Stimulated activated CD8-positive, alpha-beta memory T cell treated with anti-CD3 and anti-CD28 coated beads, Interleukin-15, amount 100 ng/mL, for 4 hours (primary cell): ENCODE measurements at regions not wholly inside any gene's neighbourhood (a gene's known extent, or its start where the extent isn't known, plus 50 kb on each side); places are given as distances from the start of the nearest gene placed in this dataset.

ENCODE experiments used
- DNase-seq, 2 donors: peaks; one replicate each; pipeline ENCODE4 v3.0.0-alpha.2; 2020; ENCODE audit warnings: low read depth in 2 of 2

- DNase-seq, result no peak
Measured at GRCh38 chr5:155838394-155838793, 488.6 kb upstream of the SGCD start.

- no peak for DNase-seq
Measured at GRCh38 chr5:155839251-155840037, 487.5 kb upstream of the SGCD start.

GRCh38 chr5:155844542-155844941, 482.4 kb upstream of the SGCD start:
- no peak for DNase-seq

DNA sequence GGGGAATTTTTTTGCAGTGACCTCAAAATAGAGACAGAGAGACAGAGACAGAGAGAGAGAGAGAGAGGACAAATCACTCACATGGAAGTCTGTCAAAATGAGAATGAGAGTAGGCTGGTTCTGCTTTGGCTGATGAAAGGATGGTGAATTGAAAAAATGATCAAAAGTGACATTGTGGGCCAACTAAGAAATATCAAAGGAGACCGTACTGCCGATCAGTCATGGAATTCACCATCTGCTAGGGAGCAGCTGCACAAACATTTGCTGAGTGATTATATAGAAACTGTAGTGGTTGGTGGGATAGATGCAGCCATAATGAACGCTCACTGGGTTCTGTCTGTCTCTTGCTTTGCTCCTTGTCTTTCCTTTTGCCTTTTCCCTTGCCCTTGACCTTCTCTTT, 476.6 kb upstream of the SGCD start:
- no peak for DNase-seq

DNA sequence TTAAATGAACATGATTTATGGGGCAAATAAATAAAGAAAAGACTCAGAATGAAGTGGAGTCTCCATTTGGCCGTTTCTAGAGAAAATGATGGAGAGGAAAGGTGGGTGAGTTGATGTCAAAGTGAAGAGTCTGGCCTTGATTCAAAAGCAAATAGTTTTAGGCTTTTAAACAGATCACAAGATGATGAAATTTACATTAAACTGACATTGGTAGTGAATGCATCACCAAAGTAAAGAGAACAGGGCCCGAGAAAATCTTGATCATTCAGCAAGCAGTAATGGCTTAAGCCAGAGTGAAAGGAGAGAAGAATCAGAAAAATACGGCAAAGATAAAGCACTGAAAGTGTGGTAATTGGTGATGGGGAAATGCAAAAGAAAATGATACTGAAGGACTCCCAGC, 460.0 kb upstream of the SGCD start:
- no peak for DNase-seq

- DNase-seq, result no peak
Measured at GRCh38 chr5:155867522-155868088, 459.4 kb upstream of the SGCD start.

- DNase-seq, result no peak
Measured at GRCh38 chr5:155870636-155871035, 456.3 kb upstream of the SGCD start.

DNA sequence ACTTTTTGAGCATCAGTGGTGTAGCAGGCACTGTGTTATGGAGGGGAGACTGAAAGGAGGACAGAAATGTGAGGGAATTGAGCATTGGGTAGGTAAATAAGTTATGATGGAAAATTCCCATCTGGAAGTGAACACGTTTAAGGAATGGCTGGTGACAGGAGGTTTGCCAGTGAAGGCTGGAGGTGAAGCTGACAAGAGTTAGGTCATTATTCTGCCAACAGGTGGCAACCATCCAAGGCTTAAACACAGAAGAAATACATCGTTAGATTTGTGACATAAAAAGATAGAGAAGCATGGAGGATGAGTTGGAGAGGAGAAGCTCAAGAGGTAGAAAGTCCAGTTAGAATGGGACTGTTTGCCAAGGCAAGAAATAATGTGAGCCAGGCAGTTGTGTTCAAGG, 455.3 kb upstream of the SGCD start:
- DNase-seq, result no peak

DNA sequence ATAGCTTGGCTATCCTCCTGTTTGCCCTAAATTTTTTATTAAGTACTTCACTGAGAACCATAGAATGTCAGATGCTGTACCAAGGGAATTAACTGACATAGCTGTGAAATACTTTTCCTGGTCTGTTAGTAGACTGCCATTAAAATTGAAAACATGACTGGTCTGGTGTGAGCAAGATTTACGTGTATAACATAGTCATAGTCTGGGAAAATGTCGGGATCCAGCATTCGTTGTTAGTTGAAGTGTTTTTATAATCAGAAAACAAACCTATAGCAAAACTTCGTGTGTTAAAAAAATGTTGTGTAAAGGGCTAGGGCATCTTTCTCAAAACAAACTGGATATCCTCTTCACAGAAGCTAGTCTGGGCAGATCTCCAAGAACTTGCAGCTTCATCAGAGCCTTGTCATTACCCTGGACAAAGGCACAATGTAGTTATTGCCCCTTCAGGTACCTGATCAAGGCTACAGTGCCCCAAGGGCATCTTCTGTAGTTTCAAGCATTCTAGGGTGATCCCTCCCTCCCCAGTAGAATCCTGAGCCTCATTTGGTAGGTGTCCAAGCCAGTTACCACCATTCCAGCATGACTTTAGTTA, 454.2 kb upstream of the SGCD start:
- no peak for DNase-seq

DNA sequence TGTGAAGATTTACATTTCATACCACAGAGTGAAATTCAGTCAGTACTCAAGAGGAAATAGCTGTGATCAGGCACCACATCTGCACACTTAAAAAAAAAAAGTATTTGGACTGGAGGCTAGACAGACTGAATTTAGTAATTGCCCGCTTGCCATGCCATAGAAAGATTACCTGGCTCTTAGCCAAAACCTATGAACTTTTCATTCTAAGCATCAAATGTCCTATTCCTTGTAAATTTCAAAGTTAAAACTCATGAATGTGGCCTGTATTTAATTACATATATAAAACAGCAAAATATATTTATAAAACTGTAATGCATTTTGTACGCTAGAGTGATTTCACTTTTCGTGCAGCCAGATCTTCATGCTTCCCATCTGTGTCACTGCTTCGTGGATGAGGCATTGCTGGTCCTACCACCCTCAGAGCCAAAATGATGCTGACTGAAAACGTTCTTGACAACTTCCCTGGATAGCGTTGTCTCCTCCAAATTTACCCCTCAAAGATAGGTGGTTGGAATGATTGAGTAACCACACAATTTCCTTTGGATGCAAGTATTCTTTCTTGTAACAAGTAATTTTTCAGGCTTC, 447.9 kb upstream of the SGCD start:
- no peak for DNase-seq

DNA sequence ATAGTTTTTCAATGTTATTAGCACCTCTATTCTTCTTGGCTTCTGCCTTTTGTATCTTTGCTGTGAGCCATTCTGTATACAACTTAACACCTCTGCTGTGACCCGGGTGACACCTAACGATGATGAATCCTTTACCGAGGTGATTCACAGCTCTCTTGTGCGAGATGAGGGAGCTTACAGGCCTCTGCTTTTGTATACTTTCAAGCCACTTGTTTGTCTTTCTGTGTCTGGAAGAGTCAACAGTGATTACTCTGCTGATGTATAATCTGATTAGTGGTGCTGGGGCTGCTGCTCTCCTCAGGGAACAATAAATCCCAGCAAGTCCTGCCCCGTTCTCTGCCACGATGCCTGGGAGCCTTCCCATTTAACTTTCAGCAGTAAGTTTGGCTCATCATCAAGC, 442.9 kb upstream of the SGCD start:
- no peak for DNase-seq

- no peak for DNase-seq
Measured at GRCh38 chr5:155885199-155885598, 441.8 kb upstream of the SGCD start.

GRCh38 chr5:155886311-155887031, 440.5 kb upstream of the SGCD start:
- no peak for DNase-seq

- DNase-seq, result no peak
Measured at GRCh38 chr5:155895484-155895883, 431.5 kb upstream of the SGCD start.

- DNase-seq, result no peak
Measured at GRCh38 chr5:155897761-155898160, 429.2 kb upstream of the SGCD start.

DNA sequence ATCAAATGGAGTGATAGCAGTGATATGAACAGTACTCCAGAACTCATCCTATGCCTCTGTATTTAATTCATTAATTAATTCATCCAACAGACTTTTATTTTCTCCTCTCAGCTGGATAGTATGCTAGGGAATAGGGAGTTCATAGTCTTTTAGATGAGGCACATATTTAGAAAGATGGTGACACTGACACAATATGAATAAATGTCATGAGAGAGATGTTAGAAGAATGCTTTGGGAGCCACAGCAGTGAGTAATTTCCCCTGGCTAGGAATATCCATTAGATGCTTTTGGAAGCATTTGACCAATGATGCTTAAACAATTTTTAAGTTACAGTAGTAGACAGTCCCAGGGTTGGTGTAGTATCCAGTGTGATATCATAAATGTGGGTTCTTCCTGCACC, 428.7 kb upstream of the SGCD start:
- no peak for DNase-seq

DNA sequence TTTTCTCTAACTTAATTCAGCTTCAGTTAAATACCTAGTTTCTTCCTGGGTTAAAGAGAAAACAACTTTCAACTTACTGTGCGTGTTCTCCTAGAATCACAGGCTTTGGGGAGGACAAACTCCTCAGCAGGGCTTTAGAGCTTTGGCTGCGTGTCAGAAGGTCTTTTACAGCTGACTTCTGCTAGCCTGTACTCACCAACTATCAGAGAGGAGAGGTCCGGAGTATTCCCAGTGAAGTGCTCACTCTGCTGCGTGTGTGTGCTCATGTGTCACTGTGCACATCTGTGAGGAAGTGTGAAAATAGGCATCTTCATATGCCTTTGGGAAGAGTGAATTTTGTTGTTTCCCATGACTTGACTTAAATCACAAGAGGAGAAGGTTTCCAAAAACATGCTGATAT, 423.2 kb upstream of the SGCD start:
- no peak for DNase-seq

DNA sequence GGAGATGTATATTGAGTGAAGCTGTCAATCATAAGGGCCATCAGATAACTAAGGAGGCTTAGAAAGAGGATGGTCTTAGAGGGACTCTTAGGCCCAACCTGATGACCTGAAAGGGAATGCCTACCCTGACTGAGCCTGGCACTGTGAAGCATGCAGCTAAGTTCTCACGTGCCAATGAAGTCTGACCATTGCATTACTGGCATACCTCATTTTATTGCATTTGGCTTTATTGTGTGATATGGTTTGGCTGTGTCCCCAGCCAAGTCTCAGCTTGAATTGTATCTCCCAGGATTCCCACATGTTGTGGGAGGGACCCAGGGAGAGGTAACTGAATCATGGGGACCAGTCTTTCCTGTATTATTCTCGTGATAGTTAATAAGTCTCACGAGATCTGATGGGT, 421.6 kb upstream of the SGCD start:
- no peak for DNase-seq

- no peak for DNase-seq
Measured at GRCh38 chr5:155906046-155906445, 420.9 kb upstream of the SGCD start.

- no peak for DNase-seq
Measured at GRCh38 chr5:155908543-155908942, 418.4 kb upstream of the SGCD start.

- DNase-seq, result no peak
Measured at GRCh38 chr5:155912291-155912690, 414.7 kb upstream of the SGCD start.

DNA sequence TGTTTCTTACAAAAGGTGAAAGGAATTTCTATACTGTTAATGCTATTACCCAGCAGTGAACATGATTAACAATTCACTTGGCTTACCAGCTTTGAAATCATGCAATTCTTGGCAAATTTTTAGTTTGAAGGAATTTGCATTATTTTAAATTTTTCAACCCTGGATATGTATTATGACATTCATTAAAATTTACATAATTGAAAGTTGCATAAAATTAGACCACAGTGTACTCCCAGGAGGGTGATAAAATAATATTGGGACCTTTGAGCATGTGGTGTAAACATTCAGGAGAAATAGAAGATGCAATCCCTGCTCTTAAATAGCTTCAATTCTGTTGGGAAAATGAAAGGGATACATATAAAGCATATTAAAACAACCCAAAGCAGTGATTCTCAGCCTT, 412.2 kb upstream of the SGCD start:
- DNase-seq, result no peak
